ENCODE measurements at regions not wholly inside any gene's neighbourhood (a gene's known extent, or its start where the extent isn't known, plus 50 kb on each side); places are given as distances from the start of the nearest gene placed in this dataset.
A peak's percentile ranks its signal among the peaks of the same experiment; 100 is the strongest.
"Not testable (repeated sequence)": the region's sequence is repeated elsewhere in the genome, so short reads cannot be mapped to it uniquely, and the experiment has no call there.

- no peak for DNase-seq
Observed at GRCh38 chr13:27327633-27328032, 57.0 kb downstream of the RASL11A start.

GRCh38 chr13:27329210-27329609, 58.6 kb downstream of the RASL11A start:
- no peak for DNase-seq

GRCh38 chr13:27334774-27335435, 64.3 kb downstream of the RASL11A start:
- no peak for DNase-seq

GRCh38 chr13:27336014-27336673, 65.5 kb downstream of the RASL11A start:
- DNase-seq = no peak

GRCh38 chr13:27338207-27338606, 67.6 kb downstream of the RASL11A start:
- no peak for DNase-seq

- DNase-seq = no peak
Observed at GRCh38 chr13:27338816-27339215, 68.2 kb downstream of the RASL11A start.

- DNase-seq = peak; percentile 51
Observed at GRCh38 chr13:27339299-27339698, 68.7 kb downstream of the RASL11A start.

- DNase-seq = no peak
Observed at GRCh38 chr13:27341616-27342015, 71.0 kb downstream of the RASL11A start.

GRCh38 chr13:27347211-27347772, 76.7 kb downstream of the RASL11A start:
- DNase-seq = no peak

- DNase-seq = no peak
Observed at GRCh38 chr13:27348461-27348860, 76.0 kb upstream of the GTF3A start.

GRCh38 chr13:27349458-27349857, 75.0 kb upstream of the GTF3A start:
- DNase-seq = no peak

- not testable (repeated sequence) for DNase-seq
Observed at GRCh38 chr13:27350825-27351224, 73.6 kb upstream of the GTF3A start.

- DNase-seq = no peak
Observed at GRCh38 chr13:27352698-27353097, 71.7 kb upstream of the GTF3A start.

- no peak for DNase-seq
Observed at GRCh38 chr13:27353166-27353583, 71.2 kb upstream of the GTF3A start.

- no peak for DNase-seq
Observed at GRCh38 chr13:27353708-27354107, 70.7 kb upstream of the GTF3A start.

- DNase-seq = no peak
Observed at GRCh38 chr13:27354379-27354778, 70.0 kb upstream of the GTF3A start.

- no peak for DNase-seq
Observed at GRCh38 chr13:27355894-27356293, 68.5 kb upstream of the GTF3A start.

- no peak for DNase-seq
Observed at GRCh38 chr13:27358420-27358819, 66.0 kb upstream of the GTF3A start.

GRCh38 chr13:27359199-27359821, 65.1 kb upstream of the GTF3A start:
- peak; percentile 64 for DNase-seq

GRCh38 chr13:27360562-27360961, 63.9 kb upstream of the GTF3A start:
- DNase-seq = no peak

GRCh38 chr13:27362064-27362751, 62.2 kb upstream of the GTF3A start:
- DNase-seq = peak; percentile 76

- DNase-seq = not testable (repeated sequence)
Observed at GRCh38 chr13:27363637-27364036, 60.8 kb upstream of the GTF3A start.

- DNase-seq = no peak
Observed at GRCh38 chr13:27367570-27367969, 56.8 kb upstream of the GTF3A start.

Data from CD4-positive, alpha-beta T cell treated with Interleukin-15 for 1 hour (primary cell).